ENCODE measurements at regions not wholly inside any gene's neighbourhood (a gene's known extent, or its start where the extent isn't known, plus 50 kb on each side); places are given as distances from the start of the nearest gene placed in this dataset.

DNA sequence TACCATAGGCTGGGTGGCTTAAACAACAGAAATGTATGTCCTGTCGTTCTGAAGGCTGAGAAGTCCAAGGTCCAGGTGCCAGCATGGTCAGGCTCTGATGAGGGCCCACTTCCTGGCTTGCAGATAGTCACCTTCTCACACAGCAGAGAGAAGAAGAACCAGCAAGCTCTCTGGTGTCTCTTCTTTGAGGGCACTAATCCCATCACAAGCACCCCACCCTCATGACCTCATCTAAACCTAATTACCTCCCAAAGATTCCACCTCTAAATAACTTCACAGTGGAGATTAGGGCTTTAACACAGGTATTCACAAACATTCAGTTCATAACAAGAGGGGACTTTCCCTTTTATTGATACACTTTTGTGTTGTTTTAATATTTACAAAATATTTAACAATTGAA lies 61.1 kb downstream of the RIN2 start:
- H3K4me3 ChIP-seq (ENCODE audit: control extremely low read depth in 1 of 5, extremely low read depth in 1 of 5, insufficient read depth in 1 of 5, low read depth in 2 of 5, low read length in 4 of 5) = no peak overlapping the region
- H3K9me3 ChIP-seq (ENCODE audit: control extremely low read depth in 1 of 3, control insufficient read depth in 2 of 3, insufficient read depth in 1 of 3, low read length in 2 of 3) = peaks cover 0 to 7% (median 3%) of the 10 kb centered on the region in 3 donors
- Mint-ChIP-seq H3K27ac (no peak overlapping the region), H3K27me3 (no peaks in the 10 kb centered on the region), H3K4me3 (no peak overlapping the region), H3K4me1 (peaks cover 71% of the 10 kb centered on the region), H3K9me3 (ENCODE audit: insufficient read depth) (no peaks in the 10 kb centered on the region)
- no peak overlapping the region for H3K4me2 ChIP-seq (replicated peaks; ENCODE audit: low read depth, low read length, poor library complexity, severe bottlenecking)
- no peaks in the 10 kb centered on the region for H4K20me1 ChIP-seq (ENCODE audit: control insufficient read depth, insufficient read depth, low read length, poor library complexity, severe bottlenecking)
- intact Hi-C loops (cut with micrococcal nuclease) = loop anchor here (10.0 kb wide), 2 partner anchors 96 to 196 kb away; partner anchors contain the start of gene NAA20
- ATAC-seq (ENCODE audit: low read depth) = no peak
- H3K27ac ChIP-seq (ENCODE audit: low read length in 2 of 2) = no peak overlapping the region
- peaks cover 59 to 64% of the 10 kb centered on the region in 2 donors for H3K4me1 ChIP-seq (ENCODE audit: control insufficient read depth in 2 of 2, insufficient read depth in 2 of 2, low read length in 2 of 2)
- H3K79me2 ChIP-seq (ENCODE audit: control insufficient read depth, insufficient read depth, low read length) = no peaks in the 10 kb centered on the region
- 100% methylated on average over 1 of the region's 1 CpG for WGBS (ENCODE audit: insufficient coverage)
- H3K36me3 ChIP-seq (replicated peaks in 1 of 2; ENCODE audit: control extremely low read depth in 1 of 2, control insufficient read depth in 1 of 2, extremely low read depth in 1 of 2, insufficient read depth in 2 of 2, low read length in 1 of 2) = no peaks in the 10 kb centered on the region
- TF ChIP-seq, protein P1, sequence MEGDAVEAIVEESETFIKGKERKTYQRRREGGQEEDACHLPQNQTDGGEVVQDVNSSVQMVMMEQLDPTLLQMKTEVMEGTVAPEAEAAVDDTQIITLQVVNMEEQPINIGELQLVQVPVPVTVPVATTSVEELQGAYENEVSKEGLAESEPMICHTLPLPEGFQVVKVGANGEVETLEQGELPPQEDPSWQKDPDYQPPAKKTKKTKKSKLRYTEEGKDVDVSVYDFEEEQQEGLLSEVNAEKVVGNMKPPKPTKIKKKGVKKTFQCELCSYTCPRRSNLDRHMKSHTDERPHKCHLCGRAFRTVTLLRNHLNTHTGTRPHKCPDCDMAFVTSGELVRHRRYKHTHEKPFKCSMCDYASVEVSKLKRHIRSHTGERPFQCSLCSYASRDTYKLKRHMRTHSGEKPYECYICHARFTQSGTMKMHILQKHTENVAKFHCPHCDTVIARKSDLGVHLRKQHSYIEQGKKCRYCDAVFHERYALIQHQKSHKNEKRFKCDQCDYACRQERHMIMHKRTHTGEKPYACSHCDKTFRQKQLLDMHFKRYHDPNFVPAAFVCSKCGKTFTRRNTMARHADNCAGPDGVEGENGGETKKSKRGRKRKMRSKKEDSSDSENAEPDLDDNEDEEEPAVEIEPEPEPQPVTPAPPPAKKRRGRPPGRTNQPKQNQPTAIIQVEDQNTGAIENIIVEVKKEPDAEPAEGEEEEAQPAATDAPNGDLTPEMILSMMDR (IDR thresholded peaks at IDR 0.05) = no peak
- no peak for TF ChIP-seq EZH2 (IDR thresholded peaks at IDR 0.05; ENCODE audit: borderline replicate concordance, insufficient read depth, low read depth, low read length, poor library complexity, severe bottlenecking)
- no peak overlapping the region for H3K9ac ChIP-seq (ENCODE audit: low read length)
- CTCF ChIA-PET = interaction anchor here (3.4 kb wide), 1 partner anchor 8 kb away, joined by 27 read pairs; no protein-coding TSS in a partner anchor
- POLR2A ChIA-PET = no interaction called here
- no peak overlapping the region for H2AFZ ChIP-seq (ENCODE audit: insufficient read depth, low read depth, low read length, poor library complexity, severe bottlenecking)
- DNase-seq = no peak
- H3K27me3 ChIP-seq (replicated peaks in 1 of 4; ENCODE audit: control extremely low read depth in 1 of 4, control insufficient read depth in 3 of 4, insufficient read depth in 4 of 4, low read length in 3 of 4) = no peaks in the 10 kb centered on the region

DNA sequence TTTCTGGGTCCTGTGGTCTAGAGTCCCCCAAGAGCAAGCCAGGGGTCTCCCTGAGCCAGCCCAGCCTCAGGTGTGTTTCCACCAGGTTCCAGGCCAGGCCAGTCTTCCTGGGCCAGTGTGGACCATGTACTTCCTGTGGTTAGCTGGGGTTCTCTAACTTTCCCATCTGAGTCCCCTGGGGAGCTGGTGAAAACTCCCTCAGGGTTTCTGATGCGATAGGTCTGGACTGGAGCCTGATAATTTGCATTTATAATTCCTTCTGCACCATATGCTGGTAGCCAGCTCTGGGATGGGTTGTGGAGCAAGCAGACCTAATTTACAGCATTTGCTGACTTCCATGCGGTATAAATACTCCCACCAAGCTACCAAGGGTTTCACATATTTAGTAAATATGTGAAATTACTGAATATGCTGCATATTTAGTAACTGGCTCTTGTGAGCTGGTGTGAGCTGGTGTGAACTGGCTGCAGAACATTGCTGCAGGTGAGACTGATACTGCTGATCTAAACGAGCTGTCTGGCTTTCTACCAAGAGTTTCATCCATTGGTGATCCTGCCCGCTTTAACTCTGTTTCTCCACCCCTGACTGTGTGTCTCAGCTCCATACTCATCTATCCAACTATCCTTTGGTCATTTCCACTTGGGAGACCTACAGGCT lies 62.6 kb downstream of the RIN2 start:
- intact Hi-C loops (cut with micrococcal nuclease) = no loop called here
- POLR2A ChIA-PET = no interaction called here
- H3K4me1 Mint-ChIP-seq = peaks cover 73% of the 10 kb centered on the region

More for the DNA sequence above, 62.6 kb downstream of the RIN2 start:
- CTCF ChIA-PET = interaction anchor here (0.7 to 1.0 kb wide), 2 partner anchors 14 to 174 kb away, joined by 3 to 7 read pairs; no protein-coding TSS in a partner anchor
- Histone ChIP-seq H2AFZ (ENCODE audit: insufficient read depth, low read depth, low read length, poor library complexity, severe bottlenecking) (no peak overlapping the region), H3K27me3 (replicated peaks in 1 of 4; ENCODE audit: control extremely low read depth in 1 of 4, control insufficient read depth in 3 of 4, insufficient read depth in 4 of 4, low read length in 3 of 4) (no peaks in the 10 kb centered on the region), H3K4me2 (replicated peaks; ENCODE audit: low read depth, low read length, poor library complexity, severe bottlenecking) (peak overlapping the region; percentile 19), H3K4me1 (ENCODE audit: control insufficient read depth in 2 of 2, insufficient read depth in 2 of 2, low read length in 2 of 2) (peaks cover 58 to 65% of the 10 kb centered on the region in 2 donors), H3K4me3 (ENCODE audit: control extremely low read depth in 1 of 5, extremely low read depth in 1 of 5, insufficient read depth in 1 of 5, low read depth in 2 of 5, low read length in 4 of 5) (no peak overlapping the region), H3K9ac (ENCODE audit: low read length) (no peak overlapping the region), H3K9me3 (ENCODE audit: control extremely low read depth in 1 of 3, control insufficient read depth in 2 of 3, insufficient read depth in 1 of 3, low read length in 2 of 3) (peaks cover 0 to 7% (median 3%) of the 10 kb centered on the region in 3 donors), H4K20me1 (ENCODE audit: control insufficient read depth, insufficient read depth, low read length, poor library complexity, severe bottlenecking) (no peaks in the 10 kb centered on the region), H3K36me3 (replicated peaks in 1 of 2; ENCODE audit: control extremely low read depth in 1 of 2, control insufficient read depth in 1 of 2, extremely low read depth in 1 of 2, insufficient read depth in 2 of 2, low read length in 1 of 2) (no peaks in the 10 kb centered on the region), H3K27ac (ENCODE audit: low read length in 2 of 2) (no peak overlapping the region), H3K79me2 (ENCODE audit: control insufficient read depth, insufficient read depth, low read length) (no peaks in the 10 kb centered on the region)
- Mint-ChIP-seq H3K4me3 (no peak overlapping the region), H3K9me3 (ENCODE audit: insufficient read depth) (no peaks in the 10 kb centered on the region), H3K27me3 (no peaks in the 10 kb centered on the region), H3K27ac (peak overlapping the region; percentile 10)
- ATAC-seq (ENCODE audit: low read depth) (peak; percentile 59), DNase-seq (peak; percentile 40)
- no peak for TF ChIP-seq EZH2 (IDR thresholded peaks at IDR 0.05; ENCODE audit: borderline replicate concordance, insufficient read depth, low read depth, low read length, poor library complexity, severe bottlenecking)
- TF ChIP-seq, protein P1 (IDR thresholded peaks at IDR 0.05) = no peak
- WGBS (ENCODE audit: insufficient coverage) = 100% methylated on average over 2 of the region's 4 CpGs
